Lung (tissue), 11 donors: ENCODE measurements at regions not wholly inside any gene's neighbourhood (a gene's known extent, or its start where the extent isn't known, plus 50 kb on each side); places are given as distances from the start of the nearest gene placed in this dataset.

Source experiments
- ATAC-seq: fragments of 200-7000 bp; cut with Tn5 transposase; one replicate; pipeline ENCODE4 v1.9.1; 2020; ENCODE audit warnings: moderate number of reproducible peaks; ENCODE audit not compliant: insufficient read depth, low FRiP score
- DNase-seq, 3 donors: peaks; one replicate each; pipeline ENCODE4 v3.0.0-alpha.2; 2013 to 2017
- H3K27ac ChIP-seq, 2 donors: one replicate each; pipeline ENCODE4 v1.5.1; 2013; ENCODE audit warnings: mild to moderate bottlenecking in 2 of 2, moderate library complexity in 2 of 2, control low read depth in 1 of 2, inconsistent platforms in 1 of 2, low read depth in 1 of 2, low read length in 1 of 2
- H3K27me3 ChIP-seq, 3 donors: one replicate each; pipeline ENCODE4 v1.5.1; 2013; ENCODE audit warnings: low read length in 2 of 3; ENCODE audit not compliant: control insufficient read depth in 3 of 3, insufficient read depth in 3 of 3
- H3K36me3 ChIP-seq, 4 donors: one replicate each; pipeline ENCODE4 v1.5.1; 2013; ENCODE audit warnings: low read length in 4 of 4, mild to moderate bottlenecking in 1 of 4, moderate library complexity in 1 of 4; ENCODE audit not compliant: control insufficient read depth in 4 of 4, insufficient read depth in 4 of 4
- H3K4me1 ChIP-seq, 5 donors: one replicate each; pipeline ENCODE4 v1.5.1; 2013; ENCODE audit warnings: low read length in 5 of 5, mild to moderate bottlenecking in 2 of 5, moderate library complexity in 1 of 5; ENCODE audit not compliant: control insufficient read depth in 5 of 5, insufficient read depth in 5 of 5
- H3K4me3 ChIP-seq: one replicate; pipeline ENCODE4 v1.5.1; 2013; ENCODE audit warnings: mild to moderate bottlenecking, control low read depth, moderate library complexity
- H3K9ac ChIP-seq, 2 donors: one replicate each; pipeline ENCODE4 v1.5.1; 2013; ENCODE audit warnings: low read length in 2 of 2, control low read depth in 1 of 2; ENCODE audit not compliant: insufficient read depth in 1 of 2
- H3K9me3 ChIP-seq, 4 donors: one replicate each; pipeline ENCODE4 v1.5.1; 2013; ENCODE audit warnings: low read length in 3 of 4, mild to moderate bottlenecking in 1 of 4, moderate library complexity in 1 of 4; ENCODE audit not compliant: control insufficient read depth in 4 of 4, insufficient read depth in 3 of 4
- CTCF ChIP-seq: IDR thresholded peaks from 2 replicates; pipeline ENCODE4 v1.5.1; 2012; ENCODE audit warnings: mild to moderate bottlenecking; ENCODE audit errors: control extremely low read depth, extremely low read depth
- WGBS, 2 donors: extraction: QIAGEN DNeasy Blood & Tissue Kit; methylation state at CpG; one replicate each; pipeline ENCODE4 v1.1.7; 2013; 5-methylcytosine and 5-hydroxymethylcytosine counted together
- donor health status: control.
- donor health status: control.
- donor health status: Bipolar disorder and iron deficiency.
- donor health status: healthy.
- donor health status: DM: yes; HTN: yes; CAD: no.

DNA sequence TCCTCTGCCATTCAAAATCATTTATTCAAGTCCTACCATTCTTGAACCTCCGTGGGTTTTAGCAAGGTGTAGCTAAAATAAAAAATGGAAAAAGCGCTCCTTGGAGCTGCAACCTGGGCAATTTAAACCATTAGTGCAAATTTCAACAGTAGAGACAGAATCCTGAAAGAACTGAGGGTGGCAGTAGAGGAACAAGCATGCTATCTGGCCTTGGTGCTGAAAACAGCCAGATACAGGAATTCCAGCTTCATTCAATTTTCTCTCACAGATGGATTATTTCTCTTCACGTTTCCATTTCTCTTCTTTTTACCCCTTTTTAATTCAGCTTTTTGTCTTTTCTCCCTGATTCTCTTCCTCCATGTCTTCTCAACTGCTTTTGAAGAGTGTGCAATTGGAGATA is 77.7 kb downstream of the OTUD1 start:
- DNase-seq, result peak in 2 of 3 donors; percentile 46 to 68
- TF ChIP-seq CTCF, result peak; percentile 21
- ATAC-seq, result no peak
- Histone ChIP-seq H3K27ac (no peak overlapping the region), H3K27me3 (peaks cover 0 to 2% (median 0%) of the 10 kb centered on the region in 3 donors), H3K4me3 (no peak overlapping the region), H3K36me3 (no peaks in the 10 kb centered on the region), H3K4me1 (no peaks in the 10 kb centered on the region), H3K9me3 (no peaks in the 10 kb centered on the region), H3K9ac (no peak overlapping the region)
- WGBS, 2 donors, result 24 to 28% methylated on average over 3 of the region's 3 CpGs

- Histone ChIP-seq H3K4me1 (no peaks in the 10 kb centered on the region), H3K27me3 (peaks cover 0 to 2% (median 0%) of the 10 kb centered on the region in 3 donors), H3K9me3 (no peaks in the 10 kb centered on the region), H3K9ac (no peak overlapping the region), H3K4me3 (no peak overlapping the region), H3K27ac (no peak overlapping the region), H3K36me3 (no peaks in the 10 kb centered on the region)
- TF ChIP-seq CTCF, result no peak
- ATAC-seq, result no peak
- WGBS, 2 donors, result 68 to 76% methylated on average over 2 of the region's 2 CpGs
- no peak for DNase-seq
Measured at GRCh38 chr10:23517155-23517554, 78.3 kb downstream of the OTUD1 start.

- no peaks in the 10 kb centered on the region for H3K36me3 ChIP-seq
- no peak for TF ChIP-seq CTCF
- H3K27me3 ChIP-seq, result peaks cover 0 to 2% (median 0%) of the 10 kb centered on the region in 3 donors
- no peak overlapping the region for H3K9ac ChIP-seq
- DNase-seq, result no peak
- no peak for ATAC-seq
- H3K4me3 ChIP-seq, result no peak overlapping the region
- H3K27ac ChIP-seq, result no peak overlapping the region
- 42 to 70% methylated on average over 1 of the region's 1 CpG for WGBS, 2 donors
- H3K4me1 ChIP-seq, result no peaks in the 10 kb centered on the region
- no peaks in the 10 kb centered on the region for H3K9me3 ChIP-seq
Measured at GRCh38 chr10:23521735-23522134, 82.9 kb downstream of the OTUD1 start.

GRCh38 chr10:23522345-23522744 is 83.5 kb downstream of the OTUD1 start:
- 68 to 76% methylated on average over 4 of the region's 4 CpGs for WGBS, 2 donors
- Histone ChIP-seq H3K27me3 (peaks cover 0 to 2% (median 0%) of the 10 kb centered on the region in 3 donors), H3K36me3 (no peaks in the 10 kb centered on the region), H3K9me3 (no peaks in the 10 kb centered on the region), H3K4me3 (no peak overlapping the region), H3K4me1 (no peaks in the 10 kb centered on the region), H3K9ac (no peak overlapping the region), H3K27ac (no peak overlapping the region)
- DNase-seq, result no peak
- TF ChIP-seq CTCF, result no peak
- ATAC-seq, result no peak
